ENCODE measurements at regions not wholly inside any gene's neighbourhood (a gene's known extent, or its start where the extent isn't known, plus 50 kb on each side); places are given as distances from the start of the nearest gene placed in this dataset.
"Not testable (repeated sequence)": the region's sequence is repeated elsewhere in the genome, so short reads cannot be mapped to it uniquely, and the experiment has no call there.

GRCh38 chr14:104305511-104306449, 167.4 kb downstream of the KIF26A start:
- no peak for TF ChIP-seq GATA1 (IDR thresholded peaks at IDR 0.05; ENCODE audit: low read depth, low read length)
- TF ChIP-seq POLR2A (IDR thresholded peaks at IDR 0.05; ENCODE audit: low read length) = no peak
- DNase-seq = no peak

- no peak for DNase-seq
- TF ChIP-seq GATA1 (IDR thresholded peaks at IDR 0.05; ENCODE audit: low read depth, low read length) (no peak), POLR2A (IDR thresholded peaks at IDR 0.05; ENCODE audit: low read length) (no peak)
Observed at GRCh38 chr14:104306450-104307040, 168.2 kb downstream of the KIF26A start.

GRCh38 chr14:104307246-104307626, 168.8 kb downstream of the KIF26A start:
- TF ChIP-seq GATA1 (IDR thresholded peaks at IDR 0.05; ENCODE audit: low read depth, low read length) (no peak), POLR2A (IDR thresholded peaks at IDR 0.05; ENCODE audit: low read length) (no peak)
- DNase-seq = no peak

- no peak for TF ChIP-seq GATA1 (IDR thresholded peaks at IDR 0.05; ENCODE audit: low read depth, low read length)
- no peak for DNase-seq
Observed at GRCh38 chr14:104307627-104308401, 169.4 kb downstream of the KIF26A start.

GRCh38 chr14:104308534-104308933, 170.1 kb downstream of the KIF26A start:
- DNase-seq = not testable (repeated sequence)

- DNase-seq = no peak
- TF ChIP-seq POLR2A (IDR thresholded peaks at IDR 0.05; ENCODE audit: low read length) (no peak), GATA1 (IDR thresholded peaks at IDR 0.05; ENCODE audit: low read depth, low read length) (no peak)
Observed at GRCh38 chr14:104309657-104310369, 171.4 kb downstream of the KIF26A start.

- DNase-seq = no peak
- TF ChIP-seq POLR2A (IDR thresholded peaks at IDR 0.05; ENCODE audit: low read length) = no peak
- TF ChIP-seq GATA1 (IDR thresholded peaks at IDR 0.05; ENCODE audit: low read depth, low read length) = no peak
Observed at GRCh38 chr14:104311358-104311757, 173.0 kb downstream of the KIF26A start.

GRCh38 chr14:104313674-104314073, 175.3 kb downstream of the KIF26A start:
- DNase-seq = no peak
- TF ChIP-seq GATA1 (IDR thresholded peaks at IDR 0.05; ENCODE audit: low read depth, low read length) (no peak), POLR2A (IDR thresholded peaks at IDR 0.05; ENCODE audit: low read length) (no peak)

GRCh38 chr14:104314251-104314941, 176.0 kb downstream of the KIF26A start:
- TF ChIP-seq POLR2A (IDR thresholded peaks at IDR 0.05; ENCODE audit: low read length) (no peak), GATA1 (IDR thresholded peaks at IDR 0.05; ENCODE audit: low read depth, low read length) (no peak)
- no peak for DNase-seq

- DNase-seq = no peak
- no peak for TF ChIP-seq GATA1 (IDR thresholded peaks at IDR 0.05; ENCODE audit: low read depth, low read length)
- TF ChIP-seq POLR2A (IDR thresholded peaks at IDR 0.05; ENCODE audit: low read length) = no peak
Observed at GRCh38 chr14:104315169-104315568, 176.8 kb downstream of the KIF26A start.

GRCh38 chr14:104315625-104316024, 177.2 kb downstream of the KIF26A start:
- TF ChIP-seq POLR2A (IDR thresholded peaks at IDR 0.05; ENCODE audit: low read length) = no peak
- no peak for TF ChIP-seq GATA1 (IDR thresholded peaks at IDR 0.05; ENCODE audit: low read depth, low read length)
- no peak for DNase-seq

- no peak for DNase-seq
Observed at GRCh38 chr14:104316121-104316722, 177.8 kb downstream of the KIF26A start.

More at GRCh38 chr14:104316121-104316722, 177.8 kb downstream of the KIF26A start:
- no peak for TF ChIP-seq GATA1 (IDR thresholded peaks at IDR 0.05; ENCODE audit: low read depth, low read length)
- TF ChIP-seq POLR2A (IDR thresholded peaks at IDR 0.05; ENCODE audit: low read length) = no peak

All from erythroblast (primary cell).